ENCODE measurements at regions not wholly inside any gene's neighbourhood (a gene's known extent, or its start where the extent isn't known, plus 50 kb on each side); places are given as distances from the start of the nearest gene placed in this dataset.

- no peak for DNase-seq (ENCODE audit: extremely low spot score)
- CTCF ChIA-PET, result no interaction called here
- POLR2A ChIA-PET, result no interaction called here
- no peak for TF ChIP-seq CTCF (IDR thresholded peaks at IDR 0.05; ENCODE audit: control extremely low read depth, extremely low read depth, low read depth, missing control alignments)
These were observed 1718.2 kb downstream of the EFNB2 start for GRCh38 chr13:104817271-104817670.

GRCh38 chr13:104816726-104817125, 1718.7 kb downstream of the EFNB2 start:
- CTCF ChIA-PET, result no interaction called here
- no peak for TF ChIP-seq CTCF (IDR thresholded peaks at IDR 0.05; ENCODE audit: control extremely low read depth, extremely low read depth, low read depth, missing control alignments)
- POLR2A ChIA-PET, result no interaction called here
- no peak for DNase-seq (ENCODE audit: extremely low spot score)

GRCh38 chr13:104810242-104810641, 1725.2 kb downstream of the EFNB2 start:
- ChIA-PET POLR2A (no interaction called here), CTCF (no interaction called here)
- no peak for DNase-seq (ENCODE audit: extremely low spot score)
- TF ChIP-seq CTCF (IDR thresholded peaks at IDR 0.05; ENCODE audit: control extremely low read depth, extremely low read depth, low read depth, missing control alignments), result no peak

- ChIA-PET CTCF (no interaction called here), POLR2A (no interaction called here)
- no peak for TF ChIP-seq CTCF (IDR thresholded peaks at IDR 0.05; ENCODE audit: control extremely low read depth, extremely low read depth, low read depth, missing control alignments)
- DNase-seq (ENCODE audit: extremely low spot score), result no peak
These were observed 1726.0 kb downstream of the EFNB2 start for GRCh38 chr13:104809483-104809882.

- ChIA-PET CTCF (interaction anchor here (2.8 kb wide), 1 partner anchor 10 kb away, joined by 12 read pairs; no protein-coding TSS in a partner anchor), POLR2A (no interaction called here)
- TF ChIP-seq CTCF (IDR thresholded peaks at IDR 0.05; ENCODE audit: control extremely low read depth, extremely low read depth, low read depth, missing control alignments), result no peak
- no peak for DNase-seq (ENCODE audit: extremely low spot score)
These were observed 1730.1 kb downstream of the EFNB2 start for GRCh38 chr13:104805346-104805745.

GRCh38 chr13:104799152-104799551, 1732.9 kb upstream of the SLC10A2 start:
- TF ChIP-seq CTCF (IDR thresholded peaks at IDR 0.05; ENCODE audit: control extremely low read depth, extremely low read depth, low read depth, missing control alignments), result no peak
- ChIA-PET CTCF (interaction anchor here (1.1 to 1.4 kb wide), 3 partner anchors 12 to 18 kb away, joined by 3 to 7 read pairs (median 3); no protein-coding TSS in a partner anchor), POLR2A (no interaction called here)
- DNase-seq (ENCODE audit: extremely low spot score), result no peak

DNA sequence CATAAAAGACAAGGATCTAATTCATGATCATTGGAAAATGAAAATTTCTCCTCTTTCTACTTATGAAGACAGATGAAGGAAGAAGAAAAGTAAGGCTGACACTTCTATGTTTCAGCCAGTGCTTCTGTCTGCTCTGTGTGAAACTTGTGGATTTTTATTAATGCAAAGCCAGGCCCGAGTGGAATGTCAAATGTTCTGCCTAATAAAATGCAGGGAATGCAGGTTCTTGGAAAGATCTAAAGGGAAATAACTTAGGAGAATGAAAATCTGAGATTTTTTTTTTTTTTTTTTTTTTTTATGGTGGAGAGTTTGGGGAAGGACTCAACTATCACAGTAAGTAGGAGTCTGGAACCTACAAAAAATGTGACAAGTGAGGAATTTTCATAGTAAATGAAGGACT, 1732.3 kb upstream of the SLC10A2 start:
- no peak for TF ChIP-seq CTCF (IDR thresholded peaks at IDR 0.05; ENCODE audit: control extremely low read depth, extremely low read depth, low read depth, missing control alignments)

More for the DNA sequence above, 1732.3 kb upstream of the SLC10A2 start:
- CTCF ChIA-PET, result no interaction called here
- POLR2A ChIA-PET, result no interaction called here
- no peak for DNase-seq (ENCODE audit: extremely low spot score)
